ENCODE measurements at regions not wholly inside any gene's neighbourhood (a gene's known extent, or its start where the extent isn't known, plus 50 kb on each side); places are given as distances from the start of the nearest gene placed in this dataset.

- FAIRE-seq (no peak), ATAC-seq (no peak), DNase-seq (ENCODE audit: low spot score) (no peak)
- no peak overlapping the region for H3K4me2 ChIP-seq (ENCODE audit: low read depth, low read length)
- no peak overlapping the region for H3K9ac ChIP-seq (ENCODE audit: insufficient read depth, low read depth, low read length)
- no peaks in the 10 kb centered on the region for H3K4me1 ChIP-seq (ENCODE audit: insufficient read depth, low read length)
- no peaks in the 10 kb centered on the region for H3K9me3 ChIP-seq (ENCODE audit: low read length)
- no peaks in the 10 kb centered on the region for H3K79me2 ChIP-seq (ENCODE audit: insufficient read depth, low read length)
- in situ Hi-C loops (cut with HindIII; ENCODE audit: extremely low pct_ligation_motif_present, low pct_unique_long_range_greater_than_20kb), result no loop called here
- TF ChIP-seq POLR2AphosphoS2 (IDR thresholded peaks at IDR 0.05; ENCODE audit: low read depth, low read length) (no peak), POGK (CRISPR knock-in tag; conservative IDR thresholded peaks at IDR 0.05) (no peak), MLX (CRISPR knock-in tag; IDR thresholded peaks at IDR 0.05) (no peak), RBM39 (IDR thresholded peaks at IDR 0.05; ENCODE audit: low read depth, low read length, poor library complexity, severe bottlenecking) (no peak), ZBTB43 (CRISPR knock-in tag; conservative IDR thresholded peaks at IDR 0.05) (no peak), NR2F6 (IDR thresholded peaks at IDR 0.05) (no peak), NR2F6 (CRISPR knock-in tag; IDR thresholded peaks at IDR 0.05) (no peak), KDM1A (CRISPR knock-in tag; IDR thresholded peaks at IDR 0.05) (no peak), ZNF468 (CRISPR knock-in tag; IDR thresholded peaks at IDR 0.05) (no peak), ZNF670 (CRISPR knock-in tag; IDR thresholded peaks at IDR 0.05; ENCODE audit: borderline replicate concordance) (no peak), NR2F1 (CRISPR knock-in tag; IDR thresholded peaks at IDR 0.05) (no peak), ZBTB37 (CRISPR knock-in tag; IDR thresholded peaks at IDR 0.05) (no peak), NFIB (CRISPR knock-in tag; IDR thresholded peaks at IDR 0.05; ENCODE audit: borderline replicate concordance) (no peak), PBX3 (CRISPR knock-in tag; IDR thresholded peaks at IDR 0.05; ENCODE audit: borderline replicate concordance) (no peak), ZFYVE20 (CRISPR knock-in tag; IDR thresholded peaks at IDR 0.05; ENCODE audit: borderline replicate concordance, low read depth) (no peak), ZNF749 (CRISPR knock-in tag; IDR thresholded peaks at IDR 0.05; ENCODE audit: borderline replicate concordance) (no peak)
- POLR2A ChIA-PET, result no interaction called here
- CTCF ChIA-PET (ENCODE audit: low intra/inter-chr PET ratio, low total read pairs), result no interaction called here
- BruUV-seq (replicated peaks), result no TSS peak
- no peaks in the 10 kb centered on the region for H4K20me1 ChIP-seq (ENCODE audit: insufficient read depth, low read length)
- no peak overlapping the region for H2AFZ ChIP-seq (ENCODE audit: low read length)
- H3K4me3 ChIP-seq (replicated peaks in 1 of 3; ENCODE audit: insufficient read depth in 1 of 3, low read depth in 2 of 3, low read length in 3 of 3), result no peak overlapping the region
- no peaks in the 10 kb centered on the region for H3K27me3 ChIP-seq (ENCODE audit: control insufficient read depth in 1 of 2, insufficient read depth in 2 of 2, low read length in 2 of 2)
- H3K36me3 ChIP-seq (replicated peaks in 1 of 2; ENCODE audit: control insufficient read depth in 1 of 2, insufficient read depth in 2 of 2, low read length in 2 of 2), result no peaks in the 10 kb centered on the region
- WGBS (ENCODE audit: low lambda C conversion rate), result 41% methylated on average over 1 of the region's 1 CpG
- intact Hi-C loops (cut with micrococcal nuclease; ENCODE audit: unreplicated experiment), result no loop called here
- no peak overlapping the region for H3K27ac ChIP-seq (ENCODE audit: extremely low read length, insufficient read depth, low read length)
Observed at GRCh38 chr4:126364311-126364911, 1049.7 kb downstream of the FAT4 start.
